DMS114 treated with DMSO at 0.1 percent for 48 hours (cell line): ENCODE measurements at regions not wholly inside any gene's neighbourhood (a gene's known extent, or its start where the extent isn't known, plus 50 kb on each side); places are given as distances from the start of the nearest gene placed in this dataset.

Experiments
- DNase-seq: peaks from one replicate; lab custom pipeline; 2025; ENCODE audit not compliant: unreplicated experiment; lab: John Stamatoyannopoulos, UW

GRCh38 chr4:181162266-181162665 lies 1080.9 kb upstream of the TENM3 start:
- no peak for DNase-seq

- DNase-seq, result no peak
Observed at GRCh38 chr4:181162676-181163075, 1080.5 kb upstream of the TENM3 start.

DNA sequence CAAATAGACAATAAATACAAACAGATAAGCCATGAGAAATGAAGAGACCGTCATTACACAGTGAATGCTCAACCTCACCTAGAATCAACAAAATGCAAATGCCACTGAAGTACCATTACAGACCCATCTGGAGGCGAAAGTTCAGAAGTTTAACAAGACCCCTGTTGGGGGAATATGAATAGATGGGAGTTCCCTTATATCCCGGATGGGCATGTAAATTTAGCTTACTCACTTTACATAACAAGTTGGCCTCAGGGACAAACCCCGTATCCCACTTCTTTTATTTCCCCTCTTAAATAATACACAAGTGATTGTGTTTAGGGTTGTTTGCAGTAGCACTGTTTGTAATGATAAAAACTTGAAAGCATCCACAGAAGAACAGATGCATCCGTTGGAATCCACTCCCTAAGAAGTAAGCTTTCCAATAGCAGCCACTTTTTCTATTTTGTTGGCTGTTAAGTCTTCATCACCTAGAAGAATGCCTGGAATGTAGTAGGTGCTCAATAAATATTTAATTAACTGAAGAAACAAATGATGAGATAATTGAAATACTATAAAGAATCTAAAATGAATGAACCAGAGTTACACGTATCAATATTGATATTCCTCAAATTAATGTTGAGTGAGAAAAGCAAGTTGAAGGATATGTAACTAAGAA lies 1076.3 kb upstream of the TENM3 start:
- no peak for DNase-seq

DNA sequence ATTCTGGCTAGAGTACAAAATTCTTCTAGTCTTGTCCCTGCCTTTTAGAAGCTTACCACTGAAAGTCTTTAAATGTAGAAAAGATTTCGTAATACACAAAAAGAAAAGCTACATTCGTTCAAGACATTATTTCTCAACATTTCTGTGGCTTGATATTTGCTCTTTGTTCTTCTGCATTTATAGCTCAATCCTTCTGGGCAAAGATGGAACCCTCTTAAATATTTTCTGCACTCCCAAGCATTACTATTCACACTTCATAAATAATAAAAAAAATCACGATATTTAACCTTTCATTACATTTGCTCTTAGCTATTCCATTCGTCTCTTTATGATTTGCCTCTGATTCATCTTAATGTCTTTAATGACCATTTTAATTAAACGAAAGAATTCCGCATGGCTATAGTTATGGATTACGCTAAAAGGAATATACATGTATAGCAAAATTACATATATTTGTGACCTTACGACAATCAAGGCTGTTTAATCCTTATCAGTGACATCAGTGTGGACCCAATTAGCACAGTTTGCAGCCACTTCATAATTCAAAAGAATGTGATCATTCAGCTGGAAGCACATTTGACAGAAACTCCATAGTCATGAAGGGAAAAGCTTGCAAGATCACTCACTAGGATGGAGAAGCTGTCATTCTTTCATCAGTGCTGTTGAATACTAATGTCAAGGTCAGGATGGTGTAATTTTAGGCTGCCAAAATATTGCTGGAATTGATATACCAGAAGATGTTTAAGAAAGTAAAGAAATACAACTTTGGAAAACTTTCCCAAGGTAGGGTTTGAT lies 1075.0 kb upstream of the TENM3 start:
- no peak for DNase-seq

GRCh38 chr4:181173046-181173445 lies 1070.2 kb upstream of the TENM3 start:
- DNase-seq, result no peak

DNA sequence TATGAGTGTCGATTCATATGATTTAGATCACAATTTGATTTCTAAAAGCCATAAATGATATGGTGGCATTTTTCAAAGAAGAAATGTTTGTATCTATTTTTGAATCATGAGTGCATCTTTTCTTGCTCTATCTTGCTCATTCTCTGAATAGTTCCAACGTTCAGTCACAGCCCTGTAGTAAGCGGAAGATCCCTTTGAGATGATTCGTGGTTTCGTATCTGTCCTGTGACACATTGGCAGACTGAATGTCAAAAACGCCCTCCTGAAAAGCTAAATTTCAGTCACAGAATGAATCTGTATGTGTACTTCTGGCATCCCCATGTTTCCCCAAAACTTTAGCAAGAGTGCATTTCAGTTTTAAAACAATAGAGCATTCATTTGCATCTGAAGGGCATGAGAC lies 1066.9 kb upstream of the TENM3 start:
- no peak for DNase-seq

GRCh38 chr4:181181331-181181730 lies 1061.9 kb upstream of the TENM3 start:
- no peak for DNase-seq

- no peak for DNase-seq
Observed at GRCh38 chr4:181189751-181190150, 1053.5 kb upstream of the TENM3 start.

DNA sequence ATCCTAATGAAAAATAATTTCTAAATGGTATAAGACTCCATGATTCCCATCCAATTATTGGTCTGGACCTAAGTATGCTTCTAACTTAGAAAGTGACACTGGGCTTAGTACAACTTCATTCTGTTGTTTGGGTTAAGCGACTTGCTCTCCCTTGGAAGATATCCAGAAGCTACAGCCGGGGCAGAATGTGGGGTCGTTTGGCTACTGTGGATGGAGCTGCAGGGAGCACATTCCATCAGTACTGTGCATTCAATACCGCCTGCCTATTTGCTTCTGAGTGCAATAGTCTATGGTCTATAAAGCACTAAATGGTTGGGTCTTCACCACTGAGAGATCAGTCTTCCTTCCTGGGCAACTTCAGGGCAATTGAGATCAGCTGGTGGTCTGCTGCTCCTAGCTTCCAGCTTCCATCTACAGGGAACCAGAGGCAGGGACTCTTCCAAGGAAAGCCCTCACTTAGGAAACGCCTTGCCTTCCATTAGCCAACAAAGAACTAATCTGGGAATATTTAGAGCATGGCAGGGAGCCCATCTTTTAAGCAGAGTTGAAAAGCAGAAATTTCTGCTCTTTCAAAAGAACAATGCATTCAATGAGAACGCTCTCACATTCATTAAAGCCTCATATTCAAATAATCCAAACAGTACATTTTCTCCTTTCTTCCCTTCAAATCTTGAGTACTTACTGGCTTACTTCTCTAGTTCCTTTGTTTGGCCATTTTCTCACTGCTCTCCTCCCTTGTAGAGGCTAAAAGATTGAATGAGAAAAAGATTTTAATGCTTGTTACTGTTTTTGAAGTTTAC lies 1049.9 kb upstream of the TENM3 start:
- DNase-seq, result no peak

DNA sequence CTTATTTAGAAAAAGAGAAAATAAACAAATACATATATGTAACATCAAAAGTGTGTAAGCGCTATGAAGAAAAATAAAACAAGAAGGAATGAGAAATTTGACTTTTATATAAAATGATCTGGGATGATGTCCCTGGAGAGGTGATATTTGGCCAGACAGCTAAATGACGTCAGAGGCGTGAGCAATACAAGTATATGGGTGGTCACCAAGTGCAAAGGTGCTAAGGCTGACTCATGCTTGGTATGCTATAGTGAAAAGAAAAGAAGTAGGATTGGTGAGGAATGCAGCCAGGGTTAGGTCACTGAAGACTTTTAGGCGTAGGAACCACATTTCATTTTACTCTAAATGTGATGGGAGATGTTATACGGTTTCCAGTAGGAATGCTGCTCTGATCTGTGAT lies 1049.1 kb upstream of the TENM3 start:
- DNase-seq, result no peak

GRCh38 chr4:181200076-181200475 lies 1043.1 kb upstream of the TENM3 start:
- no peak for DNase-seq

DNA sequence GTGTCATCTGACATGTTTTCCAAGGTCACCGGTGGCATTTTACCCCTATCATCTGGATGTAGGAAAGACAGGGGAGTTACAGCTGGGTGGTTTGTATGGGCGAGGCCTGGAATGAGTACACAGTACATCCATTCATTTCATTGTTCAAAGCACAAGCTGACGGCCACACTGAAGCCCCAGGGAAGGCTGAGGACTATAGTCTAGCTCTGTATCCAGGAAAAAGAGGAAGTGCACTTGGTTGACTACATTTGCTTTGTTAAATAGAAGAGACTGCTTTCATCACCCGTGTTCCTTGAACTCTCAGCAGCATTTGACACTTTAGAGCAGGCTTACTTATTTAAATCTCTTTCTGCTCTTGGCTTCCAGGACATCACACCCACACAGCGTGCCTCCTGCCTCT lies 1041.0 kb upstream of the TENM3 start:
- no peak for DNase-seq

DNA sequence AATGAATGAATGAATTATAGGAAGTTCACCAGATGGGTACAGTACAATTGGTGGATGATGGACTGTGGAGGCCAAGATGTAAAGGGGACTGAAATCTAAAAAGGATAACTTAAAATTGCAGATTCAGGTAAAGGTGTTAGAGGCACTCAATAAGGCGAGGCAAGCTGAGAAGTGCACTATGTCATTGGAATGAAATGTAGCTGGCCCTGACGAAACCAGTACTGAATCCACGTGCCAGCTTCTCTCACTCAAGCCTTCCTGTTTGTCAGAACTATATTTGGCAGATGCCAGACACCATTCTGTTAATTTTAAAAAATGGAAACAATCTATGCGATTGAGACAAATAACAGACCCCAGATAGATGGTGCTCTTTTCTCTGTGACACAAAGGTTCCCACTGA lies 1039.1 kb upstream of the TENM3 start:
- no peak for DNase-seq

DNA sequence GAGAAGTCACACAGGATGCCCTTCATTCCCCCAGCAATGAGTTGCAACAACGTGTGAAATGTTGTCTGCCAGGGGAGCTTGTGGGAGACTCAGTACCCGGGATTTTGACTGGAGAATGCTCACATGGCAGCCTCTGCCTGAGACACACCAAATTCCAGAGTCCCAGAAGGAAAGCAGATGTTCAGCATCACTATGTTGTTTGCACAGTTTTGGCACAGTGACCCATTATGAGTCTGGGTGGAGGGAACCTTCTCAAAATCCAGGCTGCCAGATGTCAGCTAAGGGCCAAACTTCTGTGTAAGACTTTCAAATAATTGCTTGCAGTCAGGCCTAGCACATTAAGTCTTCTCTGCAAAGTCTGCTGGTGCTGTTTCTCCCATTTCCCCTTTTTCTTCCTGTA lies 1029.7 kb upstream of the TENM3 start:
- no peak for DNase-seq

GRCh38 chr4:181216501-181216900 lies 1026.7 kb upstream of the TENM3 start:
- no peak for DNase-seq

GRCh38 chr4:181219783-181220416 lies 1023.3 kb upstream of the TENM3 start:
- DNase-seq, result no peak

DNA sequence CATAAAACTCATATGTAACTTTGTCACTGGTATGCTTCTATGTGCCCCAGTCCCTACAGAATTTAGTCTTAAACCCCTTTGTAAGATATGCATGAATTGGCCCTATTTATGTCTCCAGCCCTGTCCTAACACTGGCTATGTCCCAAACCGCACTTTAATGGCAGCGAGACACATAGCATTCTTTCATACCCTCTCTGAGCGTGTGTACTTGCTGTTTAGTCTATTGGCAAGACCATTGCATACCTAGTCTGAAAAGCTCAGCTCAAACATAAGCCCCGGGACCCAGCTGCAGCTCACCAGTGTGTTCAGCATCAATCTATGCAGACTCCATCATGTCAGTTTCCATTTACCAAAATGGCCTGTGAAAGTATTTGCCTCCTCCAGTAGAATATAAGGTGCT lies 1018.4 kb upstream of the TENM3 start:
- DNase-seq, result no peak

- no peak for DNase-seq
Observed at GRCh38 chr4:181225616-181226261, 1017.5 kb upstream of the TENM3 start.

DNA sequence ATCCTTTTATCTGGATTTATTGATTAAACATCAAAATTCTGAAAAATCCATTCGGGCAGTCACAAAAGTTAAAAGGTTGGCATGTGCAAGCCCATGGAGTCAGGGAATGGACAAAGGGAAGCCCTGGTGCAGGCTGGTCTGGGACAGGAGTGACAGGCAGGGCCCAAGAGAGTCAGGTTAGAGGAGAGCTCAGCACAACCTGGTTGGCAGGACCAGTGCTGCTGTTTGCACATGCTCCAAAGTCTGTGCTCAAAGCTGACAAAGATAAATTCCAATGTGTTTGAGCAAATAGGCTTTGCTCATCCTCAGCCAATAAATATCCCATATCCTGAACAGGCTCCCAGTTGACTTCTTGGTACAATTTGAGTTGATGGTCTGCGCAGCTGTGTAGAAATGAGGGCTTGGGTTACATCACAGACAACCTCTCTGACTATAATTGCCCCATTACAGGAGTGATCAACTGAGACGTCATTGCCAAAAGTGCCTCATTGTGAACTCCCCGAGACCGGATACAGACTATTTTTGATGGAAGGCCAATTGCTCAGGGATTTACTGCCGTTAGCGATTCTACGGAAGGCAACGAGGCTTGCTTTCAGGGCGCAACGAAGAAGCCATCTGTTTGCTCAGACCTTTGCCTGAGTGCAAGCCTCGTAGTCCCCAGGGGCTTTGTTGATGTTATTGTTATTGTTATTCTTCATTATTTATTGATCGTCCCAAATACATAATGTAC lies 1008.1 kb upstream of the TENM3 start:
- DNase-seq, result no peak

GRCh38 chr4:181245326-181245725 lies 997.9 kb upstream of the TENM3 start:
- no peak for DNase-seq
